ENCODE measurements at regions not wholly inside any gene's neighbourhood (a gene's known extent, or its start where the extent isn't known, plus 50 kb on each side); places are given as distances from the start of the nearest gene placed in this dataset.

DNA sequence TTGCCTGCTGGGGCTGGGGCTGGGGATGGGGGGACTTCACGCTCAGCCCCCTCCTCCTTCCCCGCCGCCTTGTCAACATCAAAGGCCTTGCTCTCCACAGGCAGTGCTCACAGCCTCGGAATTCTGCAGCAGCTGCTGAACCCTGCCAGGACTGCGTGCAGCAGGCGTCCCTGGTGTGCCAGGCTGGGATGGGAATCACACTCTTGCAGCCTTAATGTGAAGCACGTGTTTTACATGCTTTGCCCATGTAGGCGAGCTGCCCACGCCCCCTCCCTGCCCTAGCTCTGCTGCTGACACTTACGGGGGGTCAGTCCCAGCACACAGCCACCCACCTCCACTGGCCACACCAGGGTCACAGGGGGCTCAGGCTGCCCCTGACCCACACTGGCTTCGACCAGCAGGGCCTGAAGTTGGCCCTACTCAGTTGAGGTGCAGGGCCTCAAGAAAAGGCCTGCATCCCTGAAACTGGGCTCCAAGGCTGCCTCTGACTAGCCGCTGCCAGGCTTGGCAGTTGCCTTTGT, 276.2 kb upstream of the RTL1 start:
- no peak for DNase-seq (ENCODE audit: low read depth)

DNA sequence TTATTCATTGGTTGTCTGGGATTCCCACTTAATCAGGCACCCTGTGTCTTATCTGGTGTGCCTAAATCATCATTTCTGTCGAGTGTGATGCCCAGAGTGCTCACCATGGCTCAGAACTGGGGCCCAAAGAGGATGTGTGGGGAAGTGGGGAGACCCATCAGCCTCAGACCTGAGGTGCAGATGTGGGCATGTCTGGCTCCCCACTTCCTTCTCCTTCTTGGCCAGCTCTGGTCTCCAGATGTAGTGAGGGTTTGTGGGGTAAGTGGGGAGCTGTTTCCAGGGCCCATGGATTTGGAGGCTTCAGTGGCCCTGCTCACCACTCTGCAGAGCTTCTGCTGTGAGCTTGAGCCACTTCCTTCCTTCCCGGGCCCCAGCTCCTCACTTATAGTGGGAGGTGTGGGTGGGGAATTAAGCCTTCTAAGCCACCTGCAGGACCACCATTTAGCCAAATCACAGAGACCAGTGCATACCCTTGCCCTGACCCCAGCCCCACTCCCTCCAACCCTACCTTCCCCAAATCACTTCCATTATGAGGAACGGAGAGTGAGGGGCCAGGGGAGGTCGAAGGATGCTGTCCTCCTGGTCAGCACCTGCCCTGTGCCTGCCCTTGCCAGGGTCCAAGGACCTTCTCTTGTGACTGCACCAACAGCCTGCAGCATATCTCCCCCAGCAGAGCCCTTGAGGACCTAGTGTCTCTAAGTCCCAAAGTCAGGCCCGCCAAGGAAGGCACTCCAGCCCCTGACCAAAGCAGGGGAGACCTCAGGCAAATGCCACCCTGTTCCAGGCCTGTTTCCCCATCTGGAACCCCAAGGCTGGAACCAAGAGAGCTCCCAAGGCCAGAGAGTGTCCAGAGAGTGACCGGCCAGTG, 278.2 kb upstream of the RTL1 start:
- DNase-seq (ENCODE audit: low read depth) = no peak

DNA sequence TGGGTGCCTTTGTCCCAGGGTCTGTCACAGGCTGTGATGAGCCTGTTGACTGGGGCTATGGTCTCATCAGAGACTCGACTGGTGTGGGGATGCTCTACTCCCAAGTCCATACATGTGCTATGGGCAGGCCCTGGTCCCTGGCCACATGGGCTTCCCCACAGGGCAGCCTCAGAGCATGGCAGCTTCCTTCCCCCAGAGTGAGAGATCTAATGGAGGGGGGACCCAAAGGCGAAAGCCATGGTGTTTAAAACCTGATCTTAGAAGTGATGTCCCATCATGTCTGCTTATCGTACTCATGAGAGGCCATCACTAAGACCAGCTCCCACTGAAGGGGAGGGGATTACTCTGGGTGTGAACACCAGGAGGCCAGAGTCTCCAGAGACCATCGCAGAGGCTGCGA, 279.0 kb upstream of the RTL1 start:
- no peak for DNase-seq (ENCODE audit: low read depth)

DNA sequence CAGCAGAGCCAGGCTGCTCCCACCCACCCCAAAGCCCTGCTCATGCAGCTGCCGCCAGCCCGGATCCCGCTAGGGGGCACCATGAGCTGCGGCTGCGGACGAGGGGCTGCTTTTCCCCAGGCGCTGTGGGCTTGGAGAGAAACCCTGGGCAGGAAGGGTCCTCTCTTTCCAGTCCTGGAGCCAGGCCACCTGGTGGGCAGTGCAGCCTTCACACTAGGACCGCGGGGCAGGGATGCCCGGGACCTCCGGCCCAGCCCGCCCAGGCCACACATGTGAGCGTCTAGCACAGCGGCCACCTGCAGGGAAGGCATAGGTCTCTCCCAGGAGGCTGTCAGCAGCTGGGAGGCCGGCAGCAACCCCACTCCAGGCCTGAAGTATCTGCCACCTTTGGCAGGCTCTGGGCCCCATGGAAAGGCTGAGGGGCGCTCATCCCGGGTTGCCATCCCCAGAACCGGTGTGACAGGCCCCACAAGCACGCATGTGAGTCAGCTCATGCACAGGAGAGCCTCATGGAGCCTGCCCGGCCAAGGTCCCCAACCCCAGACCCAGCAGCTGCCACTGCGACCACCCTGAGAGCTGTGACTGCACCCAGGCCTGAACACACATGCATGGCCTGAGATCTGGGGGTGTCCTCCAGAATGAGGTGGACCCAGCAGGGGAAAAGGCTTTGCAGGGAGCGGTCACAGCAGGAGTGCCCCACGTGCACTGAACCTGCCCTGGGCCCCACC, 280.0 kb upstream of the RTL1 start:
- no peak for DNase-seq (ENCODE audit: low read depth)

DNA sequence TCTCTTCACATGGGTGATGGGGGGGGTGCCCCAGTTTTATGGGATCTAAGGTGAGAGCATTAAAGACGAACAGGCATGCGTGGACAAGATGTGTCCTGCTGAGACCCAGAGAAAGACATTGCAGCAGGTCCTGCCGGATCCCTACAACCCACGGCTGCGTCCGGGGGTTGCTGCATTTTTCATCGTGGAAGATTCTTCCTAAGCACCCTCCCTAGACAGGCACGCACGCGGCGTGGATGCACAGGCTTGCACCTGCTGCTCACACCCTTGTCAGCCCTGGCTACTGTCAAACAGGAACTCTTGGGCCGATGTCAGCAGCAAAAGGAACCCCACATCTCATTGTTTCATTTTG, 280.6 kb upstream of the RTL1 start:
- no peak for DNase-seq (ENCODE audit: low read depth)

DNA sequence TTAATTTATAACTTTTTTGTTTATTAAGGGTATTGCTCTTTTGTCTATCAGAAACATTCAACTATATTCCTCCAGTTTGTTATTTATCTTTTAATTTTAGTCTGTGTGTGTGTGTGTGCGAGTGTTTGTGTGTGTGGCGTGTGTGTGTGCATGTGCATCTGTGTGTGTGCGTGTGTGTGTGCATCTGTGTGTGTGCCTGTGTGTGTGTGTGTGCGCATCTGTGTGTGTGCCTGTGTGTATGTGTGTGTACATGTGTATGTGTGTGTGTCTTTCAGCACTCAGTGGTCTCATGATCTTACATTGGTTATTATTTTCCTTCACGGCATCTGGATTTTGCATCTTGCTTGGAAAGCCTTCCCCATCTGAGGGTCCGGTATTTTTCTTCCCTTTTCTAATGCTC, 281.1 kb upstream of the RTL1 start:
- no peak for DNase-seq (ENCODE audit: low read depth)

DNA sequence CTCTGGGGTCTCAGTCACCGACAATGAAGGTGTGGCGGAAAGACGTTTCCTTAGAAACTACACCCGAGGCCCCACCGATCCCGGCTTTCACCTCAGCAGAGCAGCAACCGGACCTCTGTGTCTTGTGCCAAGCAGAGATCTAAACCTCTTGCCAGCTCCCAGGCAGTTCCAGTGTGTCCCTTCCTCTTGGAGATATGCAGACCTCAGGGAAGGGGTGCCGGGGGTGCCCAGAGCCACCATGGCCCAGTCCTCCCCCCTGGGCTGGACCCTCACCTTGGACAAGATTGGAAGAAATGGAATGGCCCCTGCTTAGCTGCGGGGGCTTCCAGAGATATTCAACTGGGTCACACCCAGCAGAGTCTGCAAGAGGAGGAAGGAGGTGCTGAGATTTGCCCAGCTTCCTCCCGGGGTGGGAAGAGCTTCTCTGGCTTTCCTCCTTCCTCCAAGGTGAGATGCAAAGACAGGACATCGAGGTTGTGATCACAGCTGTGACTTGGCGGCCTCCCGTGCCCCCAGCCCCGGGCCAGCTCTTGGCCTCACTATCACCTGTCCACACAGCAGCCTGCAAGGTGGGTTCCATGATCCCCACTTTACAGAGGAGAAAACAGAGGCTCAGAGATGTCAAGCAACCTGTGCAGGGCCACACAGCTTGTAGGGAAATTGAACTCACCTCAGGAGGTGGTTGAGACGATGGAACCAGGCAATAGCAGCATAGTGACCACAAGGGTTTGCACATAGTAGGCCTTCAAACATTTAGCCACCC, 281.7 kb upstream of the RTL1 start:
- no peak for DNase-seq (ENCODE audit: low read depth)

DNA sequence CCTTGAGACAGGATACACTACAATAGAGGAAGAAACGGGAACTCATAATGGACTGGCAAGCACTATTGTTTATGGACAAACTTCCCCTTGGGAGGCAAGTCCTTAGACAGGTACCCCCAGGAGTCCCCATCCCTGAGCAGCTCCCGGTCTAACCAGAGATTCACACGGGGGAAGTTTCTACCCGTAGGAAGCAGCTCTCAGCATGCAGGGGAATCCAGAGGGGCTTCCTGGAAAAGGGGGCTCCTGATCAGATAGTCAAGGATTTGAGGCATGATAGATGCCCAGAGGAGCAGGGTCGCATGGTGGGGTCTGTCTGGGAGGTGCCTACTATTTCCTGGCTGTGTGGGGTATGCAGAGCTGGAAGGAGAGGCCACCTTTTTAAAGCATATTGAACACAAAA, 282.4 kb upstream of the RTL1 start:
- DNase-seq (ENCODE audit: low read depth) = no peak

DNA sequence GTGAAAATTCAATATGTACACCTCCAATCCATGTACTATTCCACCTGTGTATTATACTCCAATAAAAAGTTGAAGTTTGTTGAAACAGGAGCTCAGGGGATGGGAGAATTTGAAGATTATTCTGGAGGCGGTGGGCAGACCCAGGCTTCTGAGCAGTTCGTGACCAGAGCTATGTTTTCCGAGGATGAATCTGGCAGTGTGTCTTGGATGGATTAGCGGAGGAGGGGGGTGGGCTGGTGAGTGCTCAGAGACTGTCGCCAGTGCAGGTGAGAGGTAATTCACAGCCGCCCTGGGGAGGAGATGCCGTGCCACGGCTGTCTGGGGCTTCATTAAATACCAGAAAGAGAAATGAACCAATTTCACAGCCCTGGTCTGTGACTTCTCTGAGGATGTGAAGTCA, 283.0 kb upstream of the RTL1 start:
- no peak for DNase-seq (ENCODE audit: low read depth)

DNA sequence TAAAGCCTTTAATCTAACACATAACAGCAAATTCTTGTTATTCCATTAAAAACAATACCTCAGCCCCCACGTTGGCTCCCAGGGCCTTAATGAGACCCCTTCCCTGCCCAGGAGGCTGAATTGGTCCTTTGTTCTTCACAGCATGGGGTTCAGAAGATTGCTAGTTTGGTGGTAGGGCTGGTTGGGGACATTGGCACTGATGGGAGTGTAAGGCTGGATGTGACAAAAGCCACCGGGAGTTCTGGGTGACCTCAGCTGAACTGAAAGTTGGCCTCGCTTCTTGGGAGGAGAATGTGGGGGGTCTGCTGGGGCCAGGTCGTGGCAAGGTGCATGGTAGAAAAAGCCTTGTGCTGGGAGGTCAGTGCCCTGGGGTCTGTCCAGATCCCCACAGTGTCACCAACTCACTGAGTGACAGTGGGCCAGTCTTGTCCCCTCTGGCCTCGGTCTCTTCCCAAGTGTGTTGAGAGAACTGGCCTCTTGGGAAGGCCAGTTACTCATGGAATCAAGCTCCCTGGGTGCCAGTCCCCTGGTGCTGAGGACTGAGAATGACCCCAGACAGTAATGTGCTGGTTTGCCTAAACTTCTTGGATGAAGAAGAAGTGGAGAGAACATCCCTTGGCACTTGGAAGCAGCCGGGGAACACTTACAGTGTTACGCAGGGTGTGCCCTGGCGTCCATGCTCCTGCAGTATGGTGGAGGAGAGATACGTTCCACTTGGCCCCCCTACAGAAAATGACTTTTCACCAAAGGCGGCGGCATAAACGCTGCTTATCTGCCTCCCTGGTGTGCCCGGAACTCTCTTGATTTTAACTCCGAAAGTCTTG, 283.7 kb upstream of the RTL1 start:
- DNase-seq (ENCODE audit: low read depth) = no peak

DNA sequence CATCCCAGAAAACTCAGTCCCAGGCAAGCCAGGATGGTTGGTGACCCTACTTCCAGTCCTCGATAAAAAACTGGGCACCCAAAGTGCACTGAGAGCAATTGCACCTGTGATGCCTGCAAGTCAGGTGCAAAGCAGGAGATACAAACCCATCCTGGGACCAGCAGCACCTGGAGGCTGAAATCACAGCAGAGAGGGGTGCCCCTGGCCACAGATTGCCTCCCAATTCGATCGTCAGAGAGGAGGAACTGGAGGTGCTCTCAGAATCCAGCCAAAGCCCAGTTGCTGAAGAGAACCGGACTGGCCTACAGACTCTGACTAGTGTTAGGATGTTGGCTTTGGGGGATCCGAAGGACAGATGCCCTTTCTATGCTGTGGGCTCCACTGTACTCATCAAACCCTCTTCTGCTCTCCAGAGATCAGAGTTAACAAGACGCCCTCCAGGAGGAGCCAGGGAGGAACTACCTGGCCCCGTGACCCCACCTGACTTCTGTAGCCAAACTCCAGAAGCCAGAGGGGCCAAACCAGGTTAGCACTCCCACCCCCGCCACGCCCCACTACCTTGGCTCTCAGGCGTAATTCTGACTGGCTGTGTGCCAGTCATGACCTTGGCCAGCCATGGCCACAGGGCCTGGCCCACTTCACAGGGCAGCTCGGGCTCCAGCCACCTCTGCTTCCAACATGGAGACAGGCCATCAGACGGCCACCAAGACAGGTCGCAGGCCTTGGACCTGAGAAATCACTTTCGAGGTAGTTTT, 284.5 kb upstream of the RTL1 start:
- DNase-seq (ENCODE audit: low read depth) = no peak

DNA sequence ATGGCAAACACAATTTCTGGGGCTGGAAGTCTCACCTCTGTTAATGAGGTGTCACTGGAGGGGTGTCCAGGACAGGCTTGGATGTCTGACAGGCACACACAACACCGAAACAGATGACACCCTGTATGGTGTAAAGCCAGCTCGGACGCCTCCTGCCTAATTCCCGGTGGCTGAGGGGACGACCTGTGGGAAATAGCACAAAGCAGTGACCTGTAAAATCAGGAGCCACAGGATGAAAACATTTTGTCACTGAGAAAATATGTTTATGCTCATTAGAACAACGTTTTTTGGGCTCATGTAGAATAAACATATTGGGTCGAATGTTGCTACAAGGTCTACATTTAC, 285.0 kb upstream of the RTL1 start:
- DNase-seq (ENCODE audit: low read depth) = no peak

DNA sequence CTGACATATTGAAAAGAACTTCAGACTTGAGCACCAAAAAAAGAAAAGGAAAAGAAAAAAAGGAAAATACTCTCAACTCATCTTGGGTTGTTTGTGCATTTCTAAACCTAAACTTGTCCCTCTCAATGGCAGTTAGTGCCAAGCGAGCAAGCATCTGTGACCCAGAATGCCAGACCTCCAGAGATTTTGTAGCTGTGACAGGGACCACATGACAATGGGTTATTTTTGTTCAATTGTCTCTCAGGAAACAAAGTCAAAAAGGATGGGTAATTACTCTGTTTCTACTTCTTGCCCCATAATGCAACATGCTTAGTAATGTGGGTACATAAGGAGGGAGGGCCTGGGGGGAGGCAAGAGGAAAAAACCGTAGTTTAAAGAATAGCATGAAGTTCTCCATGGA, 285.7 kb upstream of the RTL1 start:
- DNase-seq (ENCODE audit: low read depth) = no peak

DNA sequence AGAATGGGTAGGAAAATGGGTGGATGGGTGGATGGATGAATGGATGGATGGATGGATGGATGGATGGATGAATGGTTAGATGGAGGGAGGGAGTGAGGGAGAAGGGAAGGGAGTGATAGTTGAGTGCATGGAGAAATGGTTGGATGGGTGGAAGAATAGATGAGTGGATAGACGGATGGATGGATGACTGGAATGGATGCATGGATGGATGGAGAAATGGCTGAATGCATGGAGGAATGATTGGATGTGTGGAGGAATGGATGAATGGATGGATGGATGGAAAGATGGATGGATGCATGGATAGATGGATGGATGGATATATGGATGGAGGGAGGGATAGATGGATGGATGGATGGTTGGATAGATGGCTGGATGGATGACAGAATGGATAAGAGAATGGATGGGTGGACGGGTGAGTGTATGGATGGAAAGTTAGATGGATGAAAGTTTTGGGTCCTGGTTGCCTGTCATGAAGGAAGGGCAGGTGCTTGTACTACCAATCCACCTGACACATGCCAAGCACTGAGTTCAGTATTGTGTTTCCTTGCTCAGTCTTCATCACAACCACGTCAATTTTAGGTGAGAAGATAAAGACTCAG, 286.5 kb upstream of the RTL1 start:
- no peak for DNase-seq (ENCODE audit: low read depth)

DNA sequence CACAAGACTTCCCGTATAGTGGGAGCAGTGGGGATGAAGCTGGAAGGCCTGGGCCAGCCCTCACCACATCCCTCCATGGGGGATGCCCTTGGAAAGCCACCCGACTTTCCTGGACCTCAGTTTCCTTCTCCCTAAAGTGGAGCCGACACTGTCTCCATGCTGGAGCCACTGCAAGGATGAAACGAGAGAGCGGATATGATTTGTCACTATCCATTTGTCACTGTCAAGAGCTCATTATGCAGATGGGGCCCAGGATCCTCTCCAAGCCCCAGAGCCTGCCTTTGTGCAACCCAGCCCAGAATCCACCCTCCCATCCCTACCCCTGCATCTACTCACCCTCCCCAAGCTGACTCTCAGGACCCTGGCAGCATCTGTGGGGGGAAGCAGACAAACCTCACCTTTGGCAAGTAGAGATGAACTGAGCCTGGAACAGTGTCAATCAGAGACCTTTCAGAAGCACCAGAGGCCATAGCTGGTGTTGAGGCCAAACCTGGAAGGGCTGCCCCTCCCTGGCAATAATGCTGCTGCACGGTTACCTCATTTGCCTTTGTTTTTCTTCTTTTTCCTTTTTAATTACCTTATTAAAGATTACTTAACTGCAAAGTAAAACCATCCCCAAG, 287.7 kb upstream of the RTL1 start:
- DNase-seq (ENCODE audit: low read depth) = no peak

DNA sequence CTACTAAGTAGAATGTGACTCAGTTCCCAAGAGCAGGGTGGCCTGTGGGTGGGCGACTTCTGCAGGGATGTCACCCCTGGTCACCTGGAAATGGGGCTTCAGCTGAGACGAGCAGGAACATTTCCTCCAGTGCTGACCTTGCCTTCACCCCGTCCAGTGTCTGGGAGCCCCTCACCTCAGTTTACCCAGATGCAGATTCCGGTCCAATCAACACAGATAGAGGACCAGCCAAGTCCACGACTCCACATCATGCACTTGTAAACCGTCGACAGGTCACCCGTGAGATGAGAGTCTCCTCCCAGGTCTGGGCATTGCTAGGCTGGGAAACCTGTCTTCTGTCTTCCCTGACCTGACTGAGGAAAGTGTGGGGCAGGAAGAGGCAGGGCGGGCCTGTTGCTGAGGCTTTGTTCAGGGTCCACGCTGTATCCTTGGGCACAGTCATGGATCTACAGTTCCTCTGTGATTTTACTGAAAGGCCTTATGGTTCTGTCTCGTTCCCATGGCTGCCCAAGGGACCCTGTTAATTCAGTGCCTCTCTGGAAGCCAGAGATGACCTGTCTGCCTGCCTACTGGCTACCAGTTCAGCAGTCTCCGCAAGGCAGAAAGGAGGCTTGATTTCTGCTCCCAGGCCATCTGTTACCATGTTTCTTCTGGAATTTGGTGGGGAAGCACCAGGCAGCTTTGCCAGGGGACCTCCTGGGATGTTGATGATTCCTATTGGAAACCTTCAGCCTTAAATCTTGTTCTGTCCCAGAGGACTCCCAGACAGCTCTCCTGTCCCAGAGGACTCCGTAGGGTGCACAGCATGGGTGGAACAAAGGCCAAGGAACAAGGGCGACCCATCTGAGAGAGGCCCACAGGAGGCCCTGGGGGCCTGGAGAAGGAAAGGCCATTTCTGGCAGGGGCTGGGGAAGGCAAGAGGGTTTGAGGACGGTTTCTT, 288.5 kb upstream of the RTL1 start:
- no peak for DNase-seq (ENCODE audit: low read depth)

DNA sequence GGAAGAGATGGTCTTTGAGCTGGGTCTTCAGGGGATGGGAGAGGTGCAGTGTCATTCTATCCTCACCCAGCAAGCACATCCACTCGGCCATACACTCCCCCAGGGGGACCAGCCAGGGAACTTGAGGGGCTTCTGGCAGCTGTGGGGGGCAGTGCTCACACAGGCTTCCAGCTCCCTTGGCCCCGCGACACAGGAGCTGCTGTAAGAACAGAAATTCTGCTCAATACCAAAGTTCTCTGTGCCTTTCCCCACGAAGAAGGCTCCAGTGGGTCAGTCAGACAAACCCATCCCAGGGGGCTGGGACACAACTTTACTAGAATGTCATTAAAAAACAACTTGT, 289.1 kb upstream of the RTL1 start:
- no peak for DNase-seq (ENCODE audit: low read depth)

DNA sequence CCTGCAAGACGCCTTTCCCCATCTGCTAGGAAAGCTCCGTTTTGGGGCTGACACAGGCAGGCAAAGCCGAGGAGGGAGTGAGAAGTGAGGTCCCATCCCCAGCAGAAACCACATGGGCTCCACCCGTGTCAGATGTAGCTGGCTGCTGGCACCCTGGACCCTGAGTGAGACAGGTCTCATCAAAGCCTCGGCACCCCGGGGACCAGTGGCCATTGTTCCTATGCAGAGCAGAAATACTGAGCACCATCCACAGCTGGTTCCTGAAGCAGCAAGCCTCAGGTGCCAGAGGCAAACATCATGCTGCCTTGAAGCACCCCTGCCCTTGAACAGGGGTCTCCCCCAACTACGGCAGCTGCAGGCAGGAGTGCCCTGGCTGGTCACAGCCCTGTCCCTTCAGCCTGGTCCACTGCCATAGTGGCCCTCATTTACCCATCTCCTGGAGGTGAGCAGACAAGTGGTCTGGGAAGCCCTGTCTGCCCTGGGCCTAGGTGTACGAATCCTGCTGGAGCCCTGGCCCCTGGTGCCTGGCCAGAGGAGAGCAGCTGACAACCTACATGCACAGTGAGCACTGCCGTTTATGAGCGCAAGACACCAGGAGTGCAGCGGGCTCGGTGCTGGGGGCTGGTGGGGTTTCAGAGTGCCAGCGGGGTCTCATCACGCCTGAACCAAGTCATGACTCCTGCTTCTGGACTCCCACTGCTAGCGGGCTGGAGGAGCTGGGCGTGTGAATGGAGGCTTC, 289.8 kb upstream of the RTL1 start:
- DNase-seq (ENCODE audit: low read depth) = no peak
